Liver (tissue), 3 donors: ENCODE measurements at regions not wholly inside any gene's neighbourhood (a gene's known extent, or its start where the extent isn't known, plus 50 kb on each side); places are given as distances from the start of the nearest gene placed in this dataset.

Experiments used
- CTCF ChIP-seq: fragments of 150-350 bp; IDR thresholded peaks from 2 replicates; pipeline ENCODE4 v1.5.1; 2017; ENCODE audit warnings: improper control_type of control experiment, low read depth, low read length; ENCODE audit not compliant: missing input control
- JUND ChIP-seq, 2 donors: IDR thresholded peaks; 2 replicates each; pipeline ENCODE4 v1.6.1; 2016; ENCODE audit warnings: antibody characterized with exemption in 2 of 2
- SP1 ChIP-seq: IDR thresholded peaks from 2 replicates; pipeline ENCODE4 v1.6.1; 2018; ENCODE audit warnings: antibody characterized with exemption, mild to moderate bottlenecking
- donor health status: healthy.
- donor health status: healthy.

DNA sequence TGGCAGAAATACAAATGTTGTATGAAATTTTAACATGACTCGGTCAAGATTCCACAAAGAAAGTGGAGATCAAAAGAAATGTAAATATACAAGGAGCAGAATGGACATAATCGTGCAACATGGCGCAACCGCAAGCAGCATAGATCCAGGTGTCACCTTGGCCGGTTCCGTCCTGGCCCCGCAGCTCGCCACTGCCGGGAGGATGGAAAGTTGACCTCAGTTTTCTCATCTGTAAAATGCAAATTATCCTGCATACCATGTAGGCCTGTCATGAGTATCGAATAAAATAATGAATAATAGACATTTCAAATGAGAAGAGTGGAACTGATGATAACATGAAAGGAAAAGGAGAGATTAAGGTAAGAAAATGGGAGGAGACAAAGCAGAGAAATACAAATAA, 427.3 kb upstream of the SMIM21 start:
- no peak for TF ChIP-seq CTCF
- no peak for TF ChIP-seq SP1
- no peak for TF ChIP-seq JUND (IDR thresholded peaks at IDR 0.05)
